Adrenal gland (tissue), 9 donors: ENCODE measurements at regions not wholly inside any gene's neighbourhood (a gene's known extent, or its start where the extent isn't known, plus 50 kb on each side); places are given as distances from the start of the nearest gene placed in this dataset.

Source experiments
- DNase-seq, 7 donors: peaks; one replicate each; pipeline ENCODE4 v3.0.0-alpha.2; 2019 to 2020
- H3K27ac ChIP-seq, 5 donors: fragments of 200-600 bp; sonication (generic) in 4 of 5; 1 replicate in 3 of 5; 2 replicates in 2 of 5; pipeline versions ENCODE4 v1.5.1 to v1.8.0; 2016 to 2020; ENCODE audit warnings: mild to moderate bottlenecking in 1 of 5
- H3K27me3 ChIP-seq: fragments of 200-600 bp; 2 replicates; pipeline ENCODE4 v1.8.0; 2021
- H3K36me3 ChIP-seq, 2 donors: fragments of 200-600 bp; replicated peaks in 1 of 2; 1 replicate in 1 of 2; 2 replicates in 1 of 2; pipeline versions ENCODE4 v1.5.1 to v1.8.0; 2018 to 2022
- H3K4me1 ChIP-seq, 2 donors: fragments of 200-600 bp; replicated peaks in 1 of 2; 1 replicate in 1 of 2; 2 replicates in 1 of 2; pipeline versions ENCODE4 v1.5.1 to v1.8.0; 2018 to 2021
- H3K4me3 ChIP-seq, 4 donors: fragments of 200-600 bp; sonication (generic) in 3 of 4; one replicate each; pipeline ENCODE4 v1.5.1; 2016 to 2018
- H3K9me3 ChIP-seq, 3 donors: fragments of 200-600 bp; sonication (generic) in 1 of 3; replicated peaks in 1 of 3; 1 replicate in 2 of 3; 2 replicates in 1 of 3; pipeline versions ENCODE4 v1.5.1 to v1.8.0; 2016 to 2021
- POLR2A ChIP-seq, 2 donors: fragments of 450-650 bp; IDR thresholded peaks; one replicate each; pipeline ENCODE4 v1.6.1; 2017; ENCODE audit warnings: antibody characterized with exemption in 2 of 2, mild to moderate bottlenecking in 2 of 2, moderate library complexity in 1 of 2
- WGBS, 4 donors: extraction: QIAGEN DNeasy Blood & Tissue Kit in 2 of 4; methylation state at CpG; one replicate each; pipeline versions ENCODE4 v1.1.5 to v1.1.7; 2013 to 2017; 5-methylcytosine and 5-hydroxymethylcytosine counted together
- intact Hi-C, 2 donors: fragments of 100-400 bp; cut with DNase I; formaldehyde crosslinking; loops; one replicate each; pipeline versions ENCODE4 v1.14.1 to v1.15.0; 2022 to 2023
- TF ChIP-seq, protein P1 (sequence below), 6 experiments: fragments of 450-650 bp in 4 of 6; fragments of 200-600 bp in 2 of 6; sonication (generic) in 1 of 6; IDR thresholded peaks; 1 replicate in 5 of 6; 2 replicates in 1 of 6; pipeline versions ENCODE4 v1.5.1 to v1.8.0; 2016 to 2021; ENCODE audit warnings: antibody characterized with exemption in 6 of 6, mild to moderate bottlenecking in 2 of 6, moderate library complexity in 1 of 6
- donor health status: healthy with polysubstance abuse.
- donor health status: Bipolar disorder and iron deficiency.
- donor health status: DM: yes; HTN: yes; CAD: no.
- donor health status: DM: no; HTN: no; CAD: no.
- donor health status: DM: no; HTN: no; CAD: no.

DNA sequence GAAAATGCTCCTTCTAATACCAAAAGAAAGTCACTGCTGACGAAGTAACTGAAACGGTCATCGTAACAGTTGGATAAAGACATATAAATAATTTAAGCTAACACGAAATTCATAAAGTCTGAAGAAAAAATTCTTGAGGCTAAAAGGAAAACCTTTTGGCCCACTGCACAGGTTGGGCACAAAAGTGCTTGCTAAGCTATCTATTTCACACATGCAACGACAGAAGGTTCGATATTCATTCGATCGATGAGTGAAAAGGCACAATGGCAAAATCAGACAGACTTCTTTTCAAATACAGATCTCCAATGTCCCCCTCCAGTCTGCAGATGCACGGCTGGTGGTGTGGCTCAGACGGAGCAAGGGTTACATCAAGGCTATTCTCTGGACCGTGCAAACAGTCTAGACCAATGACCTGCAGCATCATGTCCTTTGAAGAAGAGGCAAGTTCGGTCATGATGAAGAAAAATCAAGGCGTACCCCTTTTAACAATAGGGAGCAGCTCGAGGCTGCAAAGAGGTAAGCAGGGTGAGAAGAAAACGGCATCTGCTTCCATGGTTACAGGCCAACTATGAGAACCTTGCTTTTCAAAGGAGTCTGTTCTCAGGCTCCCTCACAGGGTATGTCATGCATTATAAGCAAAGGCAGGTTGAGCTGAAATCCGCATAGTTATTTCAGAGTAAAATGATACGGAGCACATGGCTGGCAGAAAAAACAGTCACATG lies 579.6 kb downstream of the USP25 start:
- H3K9me3 ChIP-seq = no peaks in the 10 kb centered on the region
- no peak for DNase-seq
- intact Hi-C loops = no loop called here
- WGBS, 4 donors = 84 to 92% (median 91%) methylated on average over 17 of the region's 17 CpGs
- no peaks in the 10 kb centered on the region for H3K27me3 ChIP-seq
- TF ChIP-seq, protein P1, sequence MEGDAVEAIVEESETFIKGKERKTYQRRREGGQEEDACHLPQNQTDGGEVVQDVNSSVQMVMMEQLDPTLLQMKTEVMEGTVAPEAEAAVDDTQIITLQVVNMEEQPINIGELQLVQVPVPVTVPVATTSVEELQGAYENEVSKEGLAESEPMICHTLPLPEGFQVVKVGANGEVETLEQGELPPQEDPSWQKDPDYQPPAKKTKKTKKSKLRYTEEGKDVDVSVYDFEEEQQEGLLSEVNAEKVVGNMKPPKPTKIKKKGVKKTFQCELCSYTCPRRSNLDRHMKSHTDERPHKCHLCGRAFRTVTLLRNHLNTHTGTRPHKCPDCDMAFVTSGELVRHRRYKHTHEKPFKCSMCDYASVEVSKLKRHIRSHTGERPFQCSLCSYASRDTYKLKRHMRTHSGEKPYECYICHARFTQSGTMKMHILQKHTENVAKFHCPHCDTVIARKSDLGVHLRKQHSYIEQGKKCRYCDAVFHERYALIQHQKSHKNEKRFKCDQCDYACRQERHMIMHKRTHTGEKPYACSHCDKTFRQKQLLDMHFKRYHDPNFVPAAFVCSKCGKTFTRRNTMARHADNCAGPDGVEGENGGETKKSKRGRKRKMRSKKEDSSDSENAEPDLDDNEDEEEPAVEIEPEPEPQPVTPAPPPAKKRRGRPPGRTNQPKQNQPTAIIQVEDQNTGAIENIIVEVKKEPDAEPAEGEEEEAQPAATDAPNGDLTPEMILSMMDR (IDR thresholded peaks at IDR 0.05) = no peak
- TF ChIP-seq POLR2A (IDR thresholded peaks at IDR 0.05) = no peak
- H3K4me3 ChIP-seq = peak overlapping the region in 1 of 4 donors; percentile 39
- H3K4me1 ChIP-seq = no peaks in the 10 kb centered on the region
- H3K36me3 ChIP-seq = no peaks in the 10 kb centered on the region
- H3K27ac ChIP-seq = peak overlapping the region in 3 of 5 donors; percentile 10 to 69 (median 14)

DNA sequence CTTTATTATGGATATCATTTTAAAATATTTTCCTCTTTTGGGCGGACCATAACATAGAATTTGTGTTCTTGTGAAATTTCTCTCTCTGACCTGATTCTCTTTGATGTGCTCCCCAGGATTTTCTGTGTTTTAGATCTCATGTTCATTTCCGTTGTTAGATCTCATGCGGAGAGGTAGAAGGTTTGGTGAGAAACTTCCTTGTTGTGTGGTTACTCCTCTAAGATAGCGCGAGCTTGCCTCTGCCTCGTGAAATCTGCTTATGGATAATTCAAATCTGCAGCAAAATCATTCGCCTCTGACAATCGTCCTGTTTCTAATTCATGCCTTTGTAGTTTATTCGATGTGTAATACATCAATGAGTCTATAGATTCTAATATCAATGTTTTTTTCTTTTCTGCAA lies 580.4 kb downstream of the USP25 start:
- no peaks in the 10 kb centered on the region for H3K36me3 ChIP-seq
- H3K4me1 ChIP-seq = no peaks in the 10 kb centered on the region
- H3K9me3 ChIP-seq = no peaks in the 10 kb centered on the region
- intact Hi-C loops = no loop called here
- H3K27ac ChIP-seq = no peak overlapping the region
- no peak for DNase-seq
- WGBS, 4 donors = 90 to 98% (median 95%) methylated on average over 9 of the region's 9 CpGs
- TF ChIP-seq, protein P1 (IDR thresholded peaks at IDR 0.05) = no peak
- TF ChIP-seq POLR2A (IDR thresholded peaks at IDR 0.05) = no peak
- H3K4me3 ChIP-seq = no peak overlapping the region
- no peaks in the 10 kb centered on the region for H3K27me3 ChIP-seq

DNA sequence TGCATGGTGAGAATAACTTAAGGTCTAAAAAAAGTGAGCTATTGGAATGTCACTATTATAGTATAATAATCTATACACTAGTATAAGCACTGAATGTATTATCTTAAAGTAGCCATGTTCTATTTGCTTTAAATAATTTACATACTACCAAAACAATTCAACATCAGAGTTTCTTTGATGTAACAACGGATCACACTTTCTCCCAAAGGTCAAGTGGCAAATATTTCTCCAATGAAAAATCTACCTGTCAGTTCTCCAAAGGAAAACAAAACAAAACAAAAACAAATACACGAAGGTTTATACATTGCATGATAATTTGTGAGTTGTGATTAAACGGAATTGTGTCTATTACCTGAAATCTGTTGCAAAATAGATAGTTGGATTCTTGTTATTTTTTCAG lies 581.4 kb downstream of the USP25 start:
- no peak overlapping the region for H3K27ac ChIP-seq

DNA sequence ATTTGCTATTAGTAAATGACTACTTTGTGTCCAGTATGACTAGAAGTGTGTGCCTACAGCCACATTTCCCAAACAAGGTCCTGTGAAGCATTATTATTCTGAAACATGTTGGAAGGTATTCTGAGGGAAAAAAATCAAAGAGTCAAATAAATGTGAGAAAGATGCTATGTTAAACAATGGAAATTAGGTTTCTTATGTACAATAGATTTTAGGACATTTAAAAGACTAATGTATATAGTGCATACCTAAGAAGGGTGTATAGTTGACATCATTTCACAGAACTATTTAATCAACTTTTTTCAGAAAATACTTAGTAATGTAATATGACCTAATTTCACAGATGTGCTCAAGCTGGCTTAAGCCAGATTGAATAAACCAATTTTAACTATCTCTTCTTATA lies 582.5 kb downstream of the USP25 start:
- Histone ChIP-seq H3K27me3 (no peaks in the 10 kb centered on the region), H3K4me1 (no peaks in the 10 kb centered on the region), H3K4me3 (no peak overlapping the region), H3K36me3 (no peaks in the 10 kb centered on the region), H3K9me3 (no peaks in the 10 kb centered on the region), H3K27ac (no peak overlapping the region)
- TF ChIP-seq, protein P1 (IDR thresholded peaks at IDR 0.05) = no peak
- TF ChIP-seq POLR2A (IDR thresholded peaks at IDR 0.05) = no peak
- no peak for DNase-seq
- intact Hi-C loops = no loop called here

More for the DNA sequence above, 581.4 kb downstream of the USP25 start:
- DNase-seq = no peak
- no peaks in the 10 kb centered on the region for H3K4me1 ChIP-seq
- H3K36me3 ChIP-seq = no peaks in the 10 kb centered on the region
- H3K9me3 ChIP-seq = no peaks in the 10 kb centered on the region
- no peak for TF ChIP-seq POLR2A (IDR thresholded peaks at IDR 0.05)
- TF ChIP-seq, protein P1 (IDR thresholded peaks at IDR 0.05) = no peak
- intact Hi-C loops = no loop called here
- WGBS, 4 donors = 49 to 63% (median 61%) methylated on average over 3 of the region's 3 CpGs
- no peak overlapping the region for H3K4me3 ChIP-seq
- no peaks in the 10 kb centered on the region for H3K27me3 ChIP-seq
